ENCODE measurements at regions not wholly inside any gene's neighbourhood (a gene's known extent, or its start where the extent isn't known, plus 50 kb on each side); places are given as distances from the start of the nearest gene placed in this dataset.

DNA sequence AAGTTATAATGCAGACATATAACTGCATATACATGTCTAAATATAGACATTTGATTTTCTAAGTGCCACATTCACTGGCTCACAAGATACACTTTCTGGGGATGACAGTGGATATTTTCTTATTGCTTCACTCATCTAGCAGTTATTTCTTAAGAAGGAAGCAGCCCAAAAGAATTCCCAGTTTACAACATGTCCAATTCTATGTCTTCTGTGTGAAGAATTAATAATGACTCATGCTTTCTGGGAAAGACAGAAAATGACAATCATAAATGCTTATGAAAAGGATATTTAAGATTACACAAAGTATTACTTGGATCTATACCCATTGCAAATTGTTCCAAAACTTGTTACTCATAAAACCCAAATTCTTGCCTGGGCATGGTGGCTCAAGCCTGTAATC lies 543.4 kb downstream of the SUCLA2 start:
- TF ChIP-seq POLR2A (IDR thresholded peaks at IDR 0.05), result no peak
- TF ChIP-seq, protein P1, sequence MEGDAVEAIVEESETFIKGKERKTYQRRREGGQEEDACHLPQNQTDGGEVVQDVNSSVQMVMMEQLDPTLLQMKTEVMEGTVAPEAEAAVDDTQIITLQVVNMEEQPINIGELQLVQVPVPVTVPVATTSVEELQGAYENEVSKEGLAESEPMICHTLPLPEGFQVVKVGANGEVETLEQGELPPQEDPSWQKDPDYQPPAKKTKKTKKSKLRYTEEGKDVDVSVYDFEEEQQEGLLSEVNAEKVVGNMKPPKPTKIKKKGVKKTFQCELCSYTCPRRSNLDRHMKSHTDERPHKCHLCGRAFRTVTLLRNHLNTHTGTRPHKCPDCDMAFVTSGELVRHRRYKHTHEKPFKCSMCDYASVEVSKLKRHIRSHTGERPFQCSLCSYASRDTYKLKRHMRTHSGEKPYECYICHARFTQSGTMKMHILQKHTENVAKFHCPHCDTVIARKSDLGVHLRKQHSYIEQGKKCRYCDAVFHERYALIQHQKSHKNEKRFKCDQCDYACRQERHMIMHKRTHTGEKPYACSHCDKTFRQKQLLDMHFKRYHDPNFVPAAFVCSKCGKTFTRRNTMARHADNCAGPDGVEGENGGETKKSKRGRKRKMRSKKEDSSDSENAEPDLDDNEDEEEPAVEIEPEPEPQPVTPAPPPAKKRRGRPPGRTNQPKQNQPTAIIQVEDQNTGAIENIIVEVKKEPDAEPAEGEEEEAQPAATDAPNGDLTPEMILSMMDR (IDR thresholded peaks at IDR 0.05), result no peak

Measured in sigmoid colon (tissue), 3 donors.